ENCODE measurements at regions not wholly inside any gene's neighbourhood (a gene's known extent, or its start where the extent isn't known, plus 50 kb on each side); places are given as distances from the start of the nearest gene placed in this dataset.

DNA sequence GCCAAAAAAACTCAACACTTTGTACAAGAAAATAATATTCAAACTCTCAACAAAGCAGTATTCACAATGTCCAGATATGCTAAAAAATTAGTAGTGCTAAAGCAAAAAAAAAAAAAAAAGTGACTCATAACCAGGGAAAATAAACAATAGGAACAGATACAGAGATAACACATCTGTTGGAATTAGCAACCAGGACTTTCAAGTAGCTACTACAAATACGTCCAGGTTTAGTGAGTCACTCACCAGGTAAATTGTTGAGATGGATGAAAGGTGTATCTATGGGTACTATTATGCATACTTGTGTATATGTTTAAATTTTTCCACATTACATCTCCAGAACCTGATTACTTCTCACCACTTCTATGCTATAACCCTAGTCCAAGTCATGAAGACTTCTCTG lies 144.8 kb upstream of the SLC35F3 start:
- TF ChIP-seq CTCF (IDR thresholded peaks at IDR 0.05; ENCODE audit: low read length) (no peak), EZH2 (optimal IDR thresholded peaks at IDR 0.05; ENCODE audit: low read depth, low read length) (no peak)
